Cardiac septum (tissue), 1 donor: ENCODE measurements at regions not wholly inside any gene's neighbourhood (a gene's known extent, or its start where the extent isn't known, plus 50 kb on each side); places are given as distances from the start of the nearest gene placed in this dataset.

Source experiments
- DNase-seq: peaks from one replicate; pipeline ENCODE4 v3.0.0-alpha.2; 2020; ENCODE audit warnings: low spot score
- intact Hi-C: fragments of 100-400 bp; cut with DNase I; formaldehyde crosslinking; loops from one replicate; pipeline ENCODE4 v1.14.0; 2022
- donor health status: DM: no; HTN: no; CAD: no.

DNA sequence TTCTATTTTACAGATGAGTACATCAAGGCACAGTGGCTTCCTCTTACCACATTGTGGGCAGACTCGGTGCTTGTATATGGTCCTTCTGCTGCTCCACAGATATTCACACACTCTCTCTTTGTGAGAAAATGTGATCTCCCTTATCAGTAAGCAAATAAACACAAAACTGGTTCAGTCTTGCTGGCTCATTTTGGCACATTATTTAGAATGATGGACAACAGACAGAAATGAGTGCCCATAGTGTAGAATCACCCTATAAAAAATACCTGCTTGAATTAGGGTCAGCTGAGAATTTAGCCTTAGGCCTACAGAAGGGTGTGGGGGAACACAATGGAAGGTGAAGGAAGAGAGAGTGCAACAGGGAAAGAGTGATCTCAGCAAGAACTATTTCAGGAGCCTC, 423.1 kb downstream of the HLX start:
- DNase-seq, result no peak
- intact Hi-C loops, result no loop called here

DNA sequence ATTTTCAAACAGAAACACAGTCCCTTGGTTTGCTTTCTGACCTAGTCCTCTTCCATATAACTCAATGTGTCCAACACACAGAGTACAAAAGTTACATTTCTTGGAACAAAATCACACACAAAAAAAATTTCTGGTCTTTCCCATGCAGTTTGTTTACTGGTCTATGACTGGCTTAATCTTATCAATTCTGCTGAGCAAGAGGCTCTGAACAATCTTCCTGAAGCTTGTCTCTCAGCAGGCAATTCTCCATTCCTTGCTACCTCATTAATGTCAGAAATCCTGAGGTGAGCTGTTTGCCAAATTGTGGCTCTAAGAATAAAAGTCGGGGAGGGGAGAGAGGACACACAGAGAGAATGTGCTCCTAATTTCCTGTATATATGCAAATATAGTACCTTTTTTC, 423.6 kb downstream of the HLX start:
- intact Hi-C loops, result no loop called here
- no peak for DNase-seq

DNA sequence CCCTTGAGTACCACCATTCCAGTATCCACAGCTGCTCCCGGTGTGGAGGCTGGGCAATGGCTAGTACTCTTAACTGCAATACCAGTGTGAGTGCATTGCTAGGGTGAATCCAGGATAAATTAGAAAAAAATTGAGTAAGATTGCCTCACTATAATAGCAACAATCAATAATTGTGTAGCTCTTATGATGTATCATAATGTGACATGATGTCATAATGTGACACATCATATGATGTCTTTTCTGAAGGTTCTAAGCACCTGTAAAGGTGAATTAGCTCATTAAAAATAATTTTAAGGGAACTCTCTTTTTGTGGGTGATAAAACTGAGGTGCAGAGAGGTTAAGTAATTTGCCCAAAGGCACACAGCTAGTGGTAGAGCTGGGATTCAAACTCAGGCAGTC, 424.4 kb downstream of the HLX start:
- intact Hi-C loops, result no loop called here
- no peak for DNase-seq

DNA sequence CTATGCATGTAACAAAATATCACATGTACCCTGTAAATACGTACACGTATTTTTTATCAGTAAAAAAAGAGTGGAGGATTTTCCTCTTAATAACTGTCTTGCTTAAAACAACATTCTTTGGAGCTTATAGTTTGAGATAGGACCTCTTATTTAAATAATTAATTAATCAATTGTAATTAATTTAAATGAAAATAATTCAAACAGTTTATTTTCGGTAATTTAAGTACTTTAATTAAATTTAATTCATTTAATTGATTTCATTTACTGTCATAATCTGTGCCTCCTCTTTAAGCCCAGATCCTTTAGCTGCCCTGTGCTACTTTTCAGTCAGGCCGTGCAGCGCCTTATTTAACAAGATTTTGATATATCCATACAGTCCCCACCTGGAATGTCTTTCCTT, 427.0 kb downstream of the HLX start:
- intact Hi-C loops, result no loop called here
- DNase-seq, result no peak

DNA sequence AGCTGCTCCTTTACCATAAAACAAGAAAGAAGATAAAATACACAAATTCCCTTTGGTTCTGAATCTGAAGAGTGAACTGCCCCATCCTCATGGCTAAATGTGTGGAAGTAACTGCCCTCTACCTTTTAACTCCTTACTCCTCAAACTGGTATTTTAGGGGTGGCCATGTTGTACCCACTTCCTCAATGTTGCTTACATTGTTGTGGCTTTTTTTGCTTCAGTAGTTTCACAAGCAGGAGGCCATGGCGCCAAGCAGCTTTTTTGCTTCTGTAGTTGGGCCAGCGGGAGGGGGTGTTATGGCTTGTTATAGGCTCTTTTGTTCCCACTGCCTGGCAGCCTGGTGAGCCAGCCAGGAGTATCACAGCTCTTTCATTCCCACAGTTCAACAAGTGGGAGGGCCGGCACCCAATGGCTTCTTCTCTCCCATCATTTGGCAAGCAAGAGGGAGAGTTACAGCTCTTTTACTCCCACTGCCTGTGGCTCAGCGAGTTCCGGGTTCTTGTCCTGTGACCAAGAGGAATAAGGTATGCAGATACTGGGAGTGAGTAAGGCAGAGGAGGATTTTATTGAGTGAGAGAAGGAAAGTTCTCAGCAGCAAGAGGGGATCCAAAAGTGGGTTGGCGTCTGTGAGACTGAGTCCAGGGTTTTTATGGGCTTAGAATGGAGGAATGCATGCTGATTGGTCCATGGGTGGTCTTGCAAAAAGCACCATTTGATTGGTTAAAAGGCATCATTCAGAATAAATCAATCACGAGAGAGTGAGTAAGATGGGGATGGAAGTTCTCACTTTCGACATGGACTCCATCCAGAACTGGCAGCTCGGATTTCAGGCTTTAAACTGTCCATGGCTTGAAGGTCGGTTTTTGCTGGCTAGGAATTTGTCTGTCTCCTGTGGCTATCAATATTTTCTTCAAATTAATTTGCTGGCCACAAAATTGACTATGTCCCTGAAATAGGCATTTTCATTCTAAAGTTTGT, 429.6 kb downstream of the HLX start:
- DNase-seq, result no peak
- intact Hi-C loops, result no loop called here

DNA sequence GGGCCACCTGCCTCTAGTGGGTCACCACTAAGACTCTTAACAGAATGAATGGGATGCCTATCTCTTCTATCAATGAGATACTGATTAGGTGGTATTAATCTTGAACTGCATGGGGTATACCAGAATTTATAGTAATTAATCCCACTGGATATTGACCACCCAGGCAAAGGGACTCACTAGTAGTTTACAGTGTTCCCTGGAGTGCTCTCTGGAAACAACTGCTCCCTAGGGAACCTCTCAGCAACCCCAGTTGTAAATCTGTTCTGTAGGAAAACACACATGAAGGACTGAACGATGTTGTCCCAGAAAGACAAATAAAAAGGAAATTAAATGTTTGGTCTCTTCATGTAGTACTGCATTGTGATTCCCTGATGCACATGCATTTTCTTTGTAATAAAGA, 430.5 kb downstream of the HLX start:
- no peak for DNase-seq

GRCh38 chr1:221310180-221310579, 430.9 kb downstream of the HLX start:
- intact Hi-C loops, result no loop called here
- no peak for DNase-seq

More for the DNA sequence above, 430.5 kb downstream of the HLX start:
- intact Hi-C loops, result no loop called here

GRCh38 chr1:221315330-221315729, 426.6 kb downstream of the DUSP10 start:
- intact Hi-C loops, result no loop called here
- DNase-seq, result no peak

DNA sequence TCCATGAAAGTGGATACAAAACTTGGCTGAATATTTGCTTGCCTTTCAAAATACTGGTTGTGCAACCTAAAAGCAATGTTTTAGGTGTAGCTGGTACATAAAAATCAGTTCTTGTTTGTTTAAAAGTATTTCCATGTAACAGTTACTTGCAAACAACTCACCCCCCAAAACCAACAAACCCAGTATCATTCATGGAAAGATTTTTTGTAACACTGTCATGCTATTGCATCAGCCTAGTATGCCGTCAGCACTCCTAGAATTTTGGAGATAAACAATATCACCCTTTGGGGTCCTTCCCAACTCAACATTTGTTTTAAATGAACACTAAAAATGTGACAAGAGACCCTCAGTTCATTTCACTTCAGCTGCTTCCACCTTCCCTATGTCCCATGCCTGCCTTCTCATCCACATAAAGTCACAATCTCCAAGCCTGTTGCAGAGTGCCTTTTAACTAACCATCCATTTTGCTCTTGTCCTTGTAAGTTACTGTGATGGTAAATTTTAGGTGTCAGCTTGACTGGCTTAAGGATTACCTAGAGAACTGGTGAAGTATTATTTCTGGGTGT, 425.3 kb downstream of the DUSP10 start:
- intact Hi-C loops, result no loop called here
- DNase-seq, result no peak

GRCh38 chr1:221317537-221317936, 424.4 kb downstream of the DUSP10 start:
- intact Hi-C loops, result no loop called here
- no peak for DNase-seq

DNA sequence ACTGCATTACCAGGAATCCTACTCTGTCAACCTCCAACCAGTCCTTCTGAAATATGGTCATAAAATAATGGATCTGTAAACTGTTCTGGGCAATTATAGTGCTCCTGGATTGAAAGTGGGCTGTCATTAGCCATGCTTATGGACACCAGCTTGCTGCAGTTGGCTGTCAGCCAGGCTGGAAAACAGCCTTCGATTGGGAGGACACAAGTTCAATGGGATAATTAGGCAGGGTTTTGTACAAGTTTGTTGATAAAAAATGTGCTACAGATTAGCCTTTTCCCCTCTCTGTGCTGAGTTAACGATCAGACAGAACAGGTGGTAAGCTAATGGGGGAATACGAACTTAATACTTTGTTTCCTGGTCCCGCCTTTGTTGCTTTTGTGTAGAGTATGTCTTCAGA, 413.9 kb downstream of the DUSP10 start:
- DNase-seq, result no peak
- intact Hi-C loops, result no loop called here

DNA sequence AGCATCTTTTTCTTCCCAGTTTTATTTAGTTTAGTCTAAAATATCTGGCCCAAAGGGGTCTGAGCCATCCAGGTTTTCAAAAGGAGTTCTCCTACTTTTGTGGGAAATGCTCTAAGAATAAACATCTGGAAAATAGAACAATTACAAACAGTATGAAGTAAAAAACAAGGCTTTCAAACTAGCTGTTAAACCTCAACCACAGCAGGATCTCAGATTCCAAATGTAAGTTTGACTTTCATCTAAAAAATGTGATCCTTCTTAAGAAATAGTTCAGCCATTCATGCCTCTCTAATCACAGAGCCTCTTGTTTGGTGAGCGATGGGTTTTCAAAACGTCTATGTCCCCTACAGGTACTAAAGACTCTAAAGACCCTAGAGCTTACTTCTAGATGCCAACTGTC, 413.5 kb downstream of the DUSP10 start:
- intact Hi-C loops, result no loop called here
- no peak for DNase-seq

- intact Hi-C loops, result no loop called here
- DNase-seq, result no peak
Measured at GRCh38 chr1:221331273-221332183, 410.4 kb downstream of the DUSP10 start.

DNA sequence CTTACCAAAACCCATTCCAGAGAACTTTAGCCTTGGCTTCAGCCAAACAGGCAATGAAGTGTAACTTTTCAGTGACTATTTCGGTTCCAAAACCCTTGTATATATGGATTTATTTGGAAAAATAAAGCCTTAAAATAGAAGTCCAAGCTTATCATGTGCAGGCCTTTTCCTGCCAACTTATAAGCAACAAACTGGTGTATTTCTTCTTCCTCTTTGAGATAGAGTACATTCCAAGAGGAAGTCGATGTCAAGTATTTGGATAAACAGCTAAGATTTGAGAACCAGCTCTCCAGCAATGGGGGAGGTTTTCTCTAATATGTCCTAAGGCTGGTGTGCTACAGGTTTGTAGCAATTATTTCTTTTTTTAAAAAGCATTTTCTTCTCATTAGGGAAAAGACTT, 407.8 kb downstream of the DUSP10 start:
- intact Hi-C loops, result no loop called here
- no peak for DNase-seq

- no peak for DNase-seq
- intact Hi-C loops, result no loop called here
Measured at GRCh38 chr1:221335161-221336101, 406.5 kb downstream of the DUSP10 start.

DNA sequence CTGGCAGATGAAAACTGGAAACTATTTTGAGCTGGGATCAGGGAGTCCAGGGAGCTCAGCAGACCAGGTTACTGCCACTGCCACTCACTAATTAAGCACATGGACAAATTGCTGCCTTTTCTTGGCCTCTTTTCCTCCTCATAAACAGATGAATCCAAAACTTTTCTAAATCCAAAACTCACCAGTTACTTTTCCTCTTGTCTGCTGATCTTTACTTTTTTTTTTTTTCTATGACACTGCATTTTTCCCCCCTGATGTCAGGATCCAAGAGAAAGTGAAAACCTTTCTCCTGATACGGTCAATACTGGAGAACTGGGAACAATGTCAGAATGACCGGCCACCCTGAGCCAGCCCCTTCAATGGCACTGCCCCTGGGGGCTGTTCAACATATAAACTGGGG, 405.8 kb downstream of the DUSP10 start:
- intact Hi-C loops, result no loop called here
- no peak for DNase-seq

- DNase-seq, result no peak
- intact Hi-C loops, result no loop called here
Measured at GRCh38 chr1:221337106-221337505, 404.8 kb downstream of the DUSP10 start.

GRCh38 chr1:221343136-221343535, 398.8 kb downstream of the DUSP10 start:
- intact Hi-C loops, result no loop called here
- DNase-seq, result no peak

- DNase-seq, result no peak
- intact Hi-C loops, result no loop called here
Measured at GRCh38 chr1:221343607-221344006, 398.3 kb downstream of the DUSP10 start.
